NB4 (cell line): ENCODE measurements at regions not wholly inside any gene's neighbourhood (a gene's known extent, or its start where the extent isn't known, plus 50 kb on each side); places are given as distances from the start of the nearest gene placed in this dataset.
"Not testable (repeated sequence)": the region's sequence is repeated elsewhere in the genome, so short reads cannot be mapped to it uniquely, and the experiment has no call there.

Experiments used
- POLR2A ChIP-seq: IDR thresholded peaks from 2 replicates; pipeline ENCODE4 v1.6.1; 2011; ENCODE audit warnings: mild to moderate bottlenecking; ENCODE audit not compliant: insufficient read length; ENCODE audit errors: extremely low read depth
- TF ChIP-seq, protein P1 (sequence below): IDR thresholded peaks from one replicate; pipeline ENCODE4 v1.5.1; 2012; ENCODE audit warnings: low read depth, low read length

DNA sequence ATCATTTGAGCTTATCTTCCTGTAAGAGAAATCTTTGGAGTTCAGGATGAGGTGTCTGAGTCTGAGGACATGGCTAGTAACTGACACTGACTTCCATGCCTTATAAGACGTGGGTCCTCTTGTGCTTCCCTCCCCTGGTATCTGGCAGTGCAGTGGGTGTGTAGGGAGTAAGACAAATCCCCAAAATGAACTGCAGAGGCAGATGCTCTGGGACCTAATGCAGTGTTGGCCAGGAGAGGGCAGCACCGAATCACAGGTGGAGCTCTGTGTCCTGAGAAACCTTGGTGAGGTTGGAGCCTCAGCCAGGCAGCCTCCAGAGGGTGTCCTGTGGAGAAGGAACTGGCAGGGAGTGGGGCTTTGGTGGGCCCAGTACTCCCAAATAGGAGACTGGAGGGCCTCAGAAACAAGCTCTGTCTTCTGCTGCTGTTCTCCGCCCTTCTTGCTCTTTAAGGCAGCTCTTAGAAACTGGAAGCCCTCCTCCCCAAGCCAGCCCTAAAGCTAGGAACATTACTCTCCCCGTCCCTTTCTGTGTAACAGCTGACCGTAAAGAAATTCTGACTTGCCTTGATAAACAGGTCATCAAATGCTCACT lies 196.8 kb downstream of the CCNG2 start:
- TF ChIP-seq, protein P1, sequence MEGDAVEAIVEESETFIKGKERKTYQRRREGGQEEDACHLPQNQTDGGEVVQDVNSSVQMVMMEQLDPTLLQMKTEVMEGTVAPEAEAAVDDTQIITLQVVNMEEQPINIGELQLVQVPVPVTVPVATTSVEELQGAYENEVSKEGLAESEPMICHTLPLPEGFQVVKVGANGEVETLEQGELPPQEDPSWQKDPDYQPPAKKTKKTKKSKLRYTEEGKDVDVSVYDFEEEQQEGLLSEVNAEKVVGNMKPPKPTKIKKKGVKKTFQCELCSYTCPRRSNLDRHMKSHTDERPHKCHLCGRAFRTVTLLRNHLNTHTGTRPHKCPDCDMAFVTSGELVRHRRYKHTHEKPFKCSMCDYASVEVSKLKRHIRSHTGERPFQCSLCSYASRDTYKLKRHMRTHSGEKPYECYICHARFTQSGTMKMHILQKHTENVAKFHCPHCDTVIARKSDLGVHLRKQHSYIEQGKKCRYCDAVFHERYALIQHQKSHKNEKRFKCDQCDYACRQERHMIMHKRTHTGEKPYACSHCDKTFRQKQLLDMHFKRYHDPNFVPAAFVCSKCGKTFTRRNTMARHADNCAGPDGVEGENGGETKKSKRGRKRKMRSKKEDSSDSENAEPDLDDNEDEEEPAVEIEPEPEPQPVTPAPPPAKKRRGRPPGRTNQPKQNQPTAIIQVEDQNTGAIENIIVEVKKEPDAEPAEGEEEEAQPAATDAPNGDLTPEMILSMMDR: not testable (repeated sequence)
- not testable (repeated sequence) for TF ChIP-seq POLR2A
